ENCODE measurements at regions not wholly inside any gene's neighbourhood (a gene's known extent, or its start where the extent isn't known, plus 50 kb on each side); places are given as distances from the start of the nearest gene placed in this dataset.

GRCh38 chr13:62333466-62333865 is 917.8 kb upstream of the PCDH20 start:
- no peak for TF ChIP-seq CTCF (IDR thresholded peaks at IDR 0.05; ENCODE audit: low read depth, low read length)
- H3K4me1 ChIP-seq (ENCODE audit: low read depth), result no peaks in the 10 kb centered on the region
- no peak overlapping the region for H3K27ac ChIP-seq
- no peaks in the 10 kb centered on the region for H3K27me3 ChIP-seq
- no peaks in the 10 kb centered on the region for H3K9me3 ChIP-seq (ENCODE audit: low read depth)
- no peak for DNase-seq (ENCODE audit: low read depth in 1 of 2, low spot score in 1 of 2)
- H3K4me3 ChIP-seq, result no peak overlapping the region
- no peaks in the 10 kb centered on the region for H3K36me3 ChIP-seq

GRCh38 chr13:62331384-62331783 is 915.7 kb upstream of the PCDH20 start:
- Histone ChIP-seq H3K36me3 (no peaks in the 10 kb centered on the region), H3K9me3 (ENCODE audit: low read depth) (no peaks in the 10 kb centered on the region), H3K4me3 (no peak overlapping the region), H3K4me1 (ENCODE audit: low read depth) (no peaks in the 10 kb centered on the region), H3K27ac (no peak overlapping the region), H3K27me3 (no peaks in the 10 kb centered on the region)
- TF ChIP-seq CTCF (IDR thresholded peaks at IDR 0.05; ENCODE audit: low read depth, low read length), result no peak
- no peak for DNase-seq (ENCODE audit: low read depth in 1 of 2, low spot score in 1 of 2)

GRCh38 chr13:62327367-62327766 is 911.7 kb upstream of the PCDH20 start:
- TF ChIP-seq CTCF (IDR thresholded peaks at IDR 0.05; ENCODE audit: low read depth, low read length), result no peak
- Histone ChIP-seq H3K9me3 (ENCODE audit: low read depth) (no peaks in the 10 kb centered on the region), H3K4me3 (no peak overlapping the region), H3K4me1 (ENCODE audit: low read depth) (no peaks in the 10 kb centered on the region), H3K36me3 (no peaks in the 10 kb centered on the region), H3K27me3 (no peaks in the 10 kb centered on the region), H3K27ac (no peak overlapping the region)
- no peak for DNase-seq (ENCODE audit: low read depth in 1 of 2, low spot score in 1 of 2)

GRCh38 chr13:62324842-62325241 is 909.2 kb upstream of the PCDH20 start:
- DNase-seq (ENCODE audit: low read depth in 1 of 2, low spot score in 1 of 2), result no peak
- H3K27me3 ChIP-seq, result no peaks in the 10 kb centered on the region
- TF ChIP-seq CTCF (IDR thresholded peaks at IDR 0.05; ENCODE audit: low read depth, low read length), result no peak
- no peaks in the 10 kb centered on the region for H3K36me3 ChIP-seq
- peaks cover 11% of the 10 kb centered on the region for H3K4me1 ChIP-seq (ENCODE audit: low read depth)
- H3K9me3 ChIP-seq (ENCODE audit: low read depth), result no peaks in the 10 kb centered on the region
- no peak overlapping the region for H3K27ac ChIP-seq
- no peak overlapping the region for H3K4me3 ChIP-seq

- Histone ChIP-seq H3K27ac (no peak overlapping the region), H3K9me3 (ENCODE audit: low read depth) (no peaks in the 10 kb centered on the region), H3K4me1 (ENCODE audit: low read depth) (peaks cover 11% of the 10 kb centered on the region), H3K36me3 (no peaks in the 10 kb centered on the region), H3K27me3 (no peaks in the 10 kb centered on the region), H3K4me3 (no peak overlapping the region)
- TF ChIP-seq CTCF (IDR thresholded peaks at IDR 0.05; ENCODE audit: low read depth, low read length), result no peak
- DNase-seq (ENCODE audit: low read depth in 1 of 2, low spot score in 1 of 2), result no peak
These were observed 906.2 kb upstream of the PCDH20 start for GRCh38 chr13:62321895-62322294.

GRCh38 chr13:62321139-62321538 is 905.5 kb upstream of the PCDH20 start:
- no peak for DNase-seq (ENCODE audit: low read depth in 1 of 2, low spot score in 1 of 2)
- H3K4me1 ChIP-seq (ENCODE audit: low read depth), result peaks cover 11% of the 10 kb centered on the region
- H3K36me3 ChIP-seq, result no peaks in the 10 kb centered on the region
- no peaks in the 10 kb centered on the region for H3K9me3 ChIP-seq (ENCODE audit: low read depth)
- H3K27me3 ChIP-seq, result no peaks in the 10 kb centered on the region
- H3K27ac ChIP-seq, result no peak overlapping the region
- TF ChIP-seq CTCF (IDR thresholded peaks at IDR 0.05; ENCODE audit: low read depth, low read length), result no peak
- H3K4me3 ChIP-seq, result no peak overlapping the region
